Suprapubic skin (tissue), 4 donors: ENCODE measurements at regions not wholly inside any gene's neighbourhood (a gene's known extent, or its start where the extent isn't known, plus 50 kb on each side); places are given as distances from the start of the nearest gene placed in this dataset.

ENCODE experiments used
- DNase-seq, 2 donors: peaks; one replicate each; pipeline ENCODE4 v3.0.0-alpha.2; 2019; ENCODE audit warnings: low spot score in 2 of 2
- H3K27ac ChIP-seq: fragments of 200-600 bp; sonication (generic); one replicate; pipeline ENCODE4 v1.5.1; 2019
- H3K27me3 ChIP-seq: fragments of 200-600 bp; sonication (generic); one replicate; pipeline ENCODE4 v1.5.1; 2019
- H3K36me3 ChIP-seq: fragments of 200-600 bp; sonication (generic); one replicate; pipeline ENCODE4 v1.5.1; 2019
- H3K4me1 ChIP-seq: fragments of 200-600 bp; sonication (generic); one replicate; pipeline ENCODE4 v1.5.1; 2019
- H3K4me3 ChIP-seq: fragments of 200-600 bp; sonication (generic); one replicate; pipeline ENCODE4 v1.5.1; 2019; ENCODE audit warnings: mild to moderate bottlenecking
- H3K9me3 ChIP-seq: fragments of 200-600 bp; sonication (generic); one replicate; pipeline ENCODE4 v1.5.1; 2019
- CTCF ChIP-seq, 2 donors: fragments of 200-600 bp in 1 of 2; fragments of 450-650 bp in 1 of 2; sonication (generic) in 1 of 2; IDR thresholded peaks; one replicate each; pipeline ENCODE4 v1.5.1; 2016 to 2019; ENCODE audit warnings: antibody characterized with exemption in 2 of 2, mild to moderate bottlenecking in 1 of 2, moderate library complexity in 1 of 2
- EP300 ChIP-seq: sonication (generic); formaldehyde crosslinking; IDR thresholded peaks from one replicate; pipeline ENCODE4 v1.6.1; 2017; ENCODE audit warnings: antibody characterized with exemption
- POLR2A ChIP-seq, 2 donors: fragments of 450-650 bp; IDR thresholded peaks; one replicate each; pipeline ENCODE4 v1.6.1; 2017; ENCODE audit warnings: antibody characterized with exemption in 2 of 2, mild to moderate bottlenecking in 2 of 2, moderate library complexity in 2 of 2
- POLR2AphosphoS5 ChIP-seq, 3 donors: sonication (generic); formaldehyde crosslinking; IDR thresholded peaks; one replicate each; pipeline ENCODE4 v1.6.1; 2017; ENCODE audit warnings: antibody characterized with exemption in 3 of 3
- WGBS: methylation state at CpG from one replicate; pipeline ENCODE4 v1.1.5; 2018; 5-methylcytosine and 5-hydroxymethylcytosine counted together

- 74% methylated on average over 5 of the region's 5 CpGs for WGBS
- Histone ChIP-seq H3K4me3 (no peak overlapping the region), H3K4me1 (peaks cover 6% of the 10 kb centered on the region), H3K36me3 (no peaks in the 10 kb centered on the region), H3K9me3 (no peaks in the 10 kb centered on the region), H3K27ac (no peak overlapping the region), H3K27me3 (no peaks in the 10 kb centered on the region)
- no peak for DNase-seq
- TF ChIP-seq POLR2A (IDR thresholded peaks at IDR 0.05) (no peak), POLR2AphosphoS5 (IDR thresholded peaks at IDR 0.05) (no peak), CTCF (IDR thresholded peaks at IDR 0.05) (no peak), EP300 (no peak)
Observed at GRCh38 chr12:96141216-96141912, 52.8 kb upstream of the ELK3 start.

DNA sequence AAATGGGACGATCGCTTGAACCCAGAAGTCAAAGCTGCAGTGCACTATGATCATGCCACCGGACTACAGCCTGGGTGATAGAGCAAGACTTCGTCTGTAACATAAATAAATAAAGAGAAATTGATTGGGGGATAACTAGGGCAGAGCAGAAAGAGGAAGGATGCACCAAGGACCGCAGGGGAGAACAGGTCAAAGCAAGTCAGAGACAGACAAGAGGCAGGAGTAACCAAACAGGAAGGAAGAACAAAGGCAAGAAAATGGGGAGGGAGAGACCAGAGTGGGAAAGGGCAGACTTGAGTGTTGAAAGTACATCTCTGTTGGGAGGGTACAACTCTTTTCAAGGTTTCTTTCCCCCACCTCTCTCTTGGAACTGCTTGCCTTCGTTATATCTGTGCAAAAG is 50.8 kb upstream of the ELK3 start:
- Histone ChIP-seq H3K27ac (no peak overlapping the region), H3K36me3 (no peaks in the 10 kb centered on the region), H3K9me3 (no peaks in the 10 kb centered on the region), H3K4me3 (no peak overlapping the region), H3K4me1 (peaks cover 6% of the 10 kb centered on the region), H3K27me3 (no peaks in the 10 kb centered on the region)
- TF ChIP-seq POLR2AphosphoS5 (IDR thresholded peaks at IDR 0.05) = no peak
- TF ChIP-seq CTCF (IDR thresholded peaks at IDR 0.05) = no peak
- no peak for TF ChIP-seq EP300
- TF ChIP-seq POLR2A (IDR thresholded peaks at IDR 0.05) = no peak
- WGBS = 66% methylated on average over 6 of the region's 6 CpGs
- no peak for DNase-seq

DNA sequence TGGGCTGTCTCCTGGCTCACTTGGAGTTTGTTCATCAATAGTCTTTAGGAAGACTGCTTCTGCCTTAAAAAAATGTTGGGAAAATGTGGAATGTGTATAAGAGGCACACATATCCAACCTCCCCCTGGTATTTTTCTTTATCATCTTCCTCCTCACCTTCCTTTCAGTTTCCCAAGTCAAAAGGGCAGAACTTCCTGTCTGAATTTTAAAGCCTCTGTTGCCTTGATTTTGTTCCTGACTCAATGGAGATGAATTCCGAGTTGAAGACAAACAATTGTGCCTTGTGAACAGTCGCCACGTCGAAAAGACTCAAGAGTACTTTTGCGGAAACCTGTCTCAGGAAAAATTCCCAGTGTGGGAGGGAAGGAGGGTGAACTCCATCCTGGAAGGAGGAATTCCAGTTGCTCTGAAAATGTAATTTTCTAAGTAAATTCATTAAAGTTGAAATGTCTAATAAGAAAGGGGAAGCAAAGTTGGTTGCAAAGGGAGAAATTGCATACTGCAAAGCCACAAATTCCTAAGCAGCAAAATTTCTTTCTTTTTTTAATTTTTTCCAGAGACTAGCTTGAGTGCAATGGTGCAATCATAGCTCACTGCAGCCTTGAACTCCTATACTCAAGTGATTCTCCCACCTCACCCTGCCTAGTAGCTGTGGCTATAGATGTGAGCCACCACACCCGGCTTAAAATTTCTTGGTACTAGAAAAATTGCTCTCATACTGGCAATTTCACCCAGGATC is 50.2 kb upstream of the ELK3 start:
- no peak overlapping the region for H3K4me3 ChIP-seq
- H3K27me3 ChIP-seq = no peaks in the 10 kb centered on the region
- TF ChIP-seq POLR2AphosphoS5 (IDR thresholded peaks at IDR 0.05) = no peak
- no peak for TF ChIP-seq CTCF (IDR thresholded peaks at IDR 0.05)
- TF ChIP-seq EP300 = no peak
- no peak for TF ChIP-seq POLR2A (IDR thresholded peaks at IDR 0.05)
- DNase-seq = no peak
- WGBS = 60% methylated on average over 6 of the region's 6 CpGs
- no peaks in the 10 kb centered on the region for H3K9me3 ChIP-seq
- H3K36me3 ChIP-seq = no peaks in the 10 kb centered on the region
- no peak overlapping the region for H3K27ac ChIP-seq
- H3K4me1 ChIP-seq = peaks cover 6% of the 10 kb centered on the region
